Fibroblast of lung (primary cell): ENCODE measurements at regions not wholly inside any gene's neighbourhood (a gene's known extent, or its start where the extent isn't known, plus 50 kb on each side); places are given as distances from the start of the nearest gene placed in this dataset.

Experiments used
- EZH2 ChIP-seq: IDR thresholded peaks from 2 replicates; pipeline ENCODE4 v1.5.1; 2012; ENCODE audit warnings: low read length, control low read depth, mild to moderate bottlenecking; ENCODE audit errors: missing control alignments
- TF ChIP-seq, protein P1 (sequence below), 2 donors: IDR thresholded peaks in 1 of 2; conservative IDR thresholded peaks in 1 of 2; 1 replicate in 1 of 2; 2 replicates in 1 of 2; pipeline ENCODE4 v1.5.1; 2011 to 2012; ENCODE audit warnings: low read length in 2 of 2, control low read depth in 1 of 2, inconsistent platforms in 1 of 2, low read depth in 1 of 2, mild to moderate bottlenecking in 1 of 2

DNA sequence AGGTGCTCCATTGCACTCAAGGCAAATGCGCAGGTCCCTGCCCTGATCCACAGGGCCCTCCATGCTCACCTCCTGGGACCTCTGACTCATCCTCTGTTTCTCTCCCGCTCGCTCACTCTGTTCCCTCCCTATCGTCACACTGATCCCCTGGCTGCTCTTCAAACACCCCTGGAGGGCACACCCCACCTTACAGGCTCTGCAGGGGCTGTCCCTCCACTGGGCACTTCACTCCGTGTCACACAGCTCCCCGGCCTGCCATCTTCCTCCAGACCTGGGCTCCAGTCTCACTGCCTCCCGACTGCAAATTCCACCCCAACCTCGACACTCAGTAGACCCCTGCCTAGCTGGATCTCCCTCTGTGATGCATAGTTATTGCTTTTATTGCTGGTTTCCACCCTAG is 91.5 kb upstream of the PRDM11 start:
- TF ChIP-seq, protein P1, sequence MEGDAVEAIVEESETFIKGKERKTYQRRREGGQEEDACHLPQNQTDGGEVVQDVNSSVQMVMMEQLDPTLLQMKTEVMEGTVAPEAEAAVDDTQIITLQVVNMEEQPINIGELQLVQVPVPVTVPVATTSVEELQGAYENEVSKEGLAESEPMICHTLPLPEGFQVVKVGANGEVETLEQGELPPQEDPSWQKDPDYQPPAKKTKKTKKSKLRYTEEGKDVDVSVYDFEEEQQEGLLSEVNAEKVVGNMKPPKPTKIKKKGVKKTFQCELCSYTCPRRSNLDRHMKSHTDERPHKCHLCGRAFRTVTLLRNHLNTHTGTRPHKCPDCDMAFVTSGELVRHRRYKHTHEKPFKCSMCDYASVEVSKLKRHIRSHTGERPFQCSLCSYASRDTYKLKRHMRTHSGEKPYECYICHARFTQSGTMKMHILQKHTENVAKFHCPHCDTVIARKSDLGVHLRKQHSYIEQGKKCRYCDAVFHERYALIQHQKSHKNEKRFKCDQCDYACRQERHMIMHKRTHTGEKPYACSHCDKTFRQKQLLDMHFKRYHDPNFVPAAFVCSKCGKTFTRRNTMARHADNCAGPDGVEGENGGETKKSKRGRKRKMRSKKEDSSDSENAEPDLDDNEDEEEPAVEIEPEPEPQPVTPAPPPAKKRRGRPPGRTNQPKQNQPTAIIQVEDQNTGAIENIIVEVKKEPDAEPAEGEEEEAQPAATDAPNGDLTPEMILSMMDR (conservative IDR thresholded peaks at IDR 0.05 in 1 of 2, IDR thresholded peaks at IDR 0.05 in 1 of 2; ENCODE audit: low read depth in 1 of 2, low read length in 2 of 2) = no peak
- no peak for TF ChIP-seq EZH2
